Upper lobe of left lung (tissue), 4 donors: ENCODE measurements at regions not wholly inside any gene's neighbourhood (a gene's known extent, or its start where the extent isn't known, plus 50 kb on each side); places are given as distances from the start of the nearest gene placed in this dataset.

Experiments
- CTCF ChIP-seq, 6 experiments: fragments of 450-650 bp in 4 of 6; fragments of 200-600 bp in 2 of 6; sonication (generic) in 2 of 6; IDR thresholded peaks; one replicate each; pipeline ENCODE4 v1.5.1; 2016 to 2019; ENCODE audit warnings: antibody characterized with exemption in 6 of 6
- EP300 ChIP-seq, 4 donors: sonication (generic); formaldehyde crosslinking; IDR thresholded peaks; one replicate each; pipeline ENCODE4 v1.5.1; 2017; ENCODE audit warnings: antibody characterized with exemption in 4 of 4, control low read depth in 2 of 4
- POLR2A ChIP-seq, 4 donors: fragments of 450-650 bp; IDR thresholded peaks; one replicate each; pipeline ENCODE4 v1.5.1; 2016 to 2017; ENCODE audit warnings: antibody characterized with exemption in 4 of 4, mild to moderate bottlenecking in 2 of 4
- POLR2AphosphoS5 ChIP-seq, 2 donors: sonication (generic); formaldehyde crosslinking; IDR thresholded peaks; one replicate each; pipeline ENCODE4 v1.5.1; 2017; ENCODE audit warnings: antibody characterized with exemption in 2 of 2

GRCh38 chr13:40220299-40220935 is 446.0 kb downstream of the FOXO1 start:
- TF ChIP-seq CTCF (IDR thresholded peaks at IDR 0.05), result no peak
- TF ChIP-seq POLR2A (IDR thresholded peaks at IDR 0.05), result no peak
- TF ChIP-seq POLR2AphosphoS5 (IDR thresholded peaks at IDR 0.05), result no peak
- TF ChIP-seq EP300 (IDR thresholded peaks at IDR 0.05), result no peak
